IMR-90 (cell line): ENCODE measurements at regions not wholly inside any gene's neighbourhood (a gene's known extent, or its start where the extent isn't known, plus 50 kb on each side); places are given as distances from the start of the nearest gene placed in this dataset.
A peak's percentile ranks its signal among the peaks of the same experiment; 100 is the strongest.

ENCODE experiments used
- ATAC-seq: fragments of 200-7000 bp; cut with Tn5 transposase; 2 replicates; pipeline ENCODE4 v1.9.1; 2020; ENCODE audit warnings: low read depth, mild to moderate bottlenecking, moderate library complexity
- BruUV-seq: library from RNA; stranded (reverse); fragments of 400-500 nt; replicated peaks from 2 replicates; lab custom pipeline; 2021; lab: Mats Ljungman, UMichigan
- CTCF ChIA-PET: fragments of 300-600 bp; formaldehyde crosslinking; extraction: SDS; loops from one replicate; lab custom pipeline; 2021; ENCODE audit warnings: antibody characterized with exemption; lab: Yijun Ruan, JAX
- POLR2A ChIA-PET: fragments of 300-600 bp; sonication (Branson Sonifier 250); formaldehyde crosslinking; loops from one replicate; lab custom pipeline; 2022; ENCODE audit warnings: antibody characterized with exemption; ENCODE audit not compliant: unreplicated experiment; lab: Charles Lee
- DNase-seq: peaks from one replicate; pipeline ENCODE4 v3.0.0; 2013
- H2AFZ ChIP-seq: replicated peaks from 2 replicates; pipeline ENCODE3; 2013; ENCODE audit warnings: low read length, mild to moderate bottlenecking; ENCODE audit not compliant: poor library complexity
- H2AK5ac ChIP-seq: 2 replicates; pipeline ENCODE4 v1.6.1; 2013; ENCODE audit warnings: low read depth, low read length, inconsistent platforms
- H2AK9ac ChIP-seq: replicated peaks from 2 replicates; pipeline ENCODE3; 2013; ENCODE audit warnings: mild to moderate bottlenecking, low read depth, low read length, moderate library complexity; ENCODE audit not compliant: poor library complexity
- H2BK120ac ChIP-seq: 2 replicates; pipeline ENCODE4 v1.6.1; 2013; ENCODE audit warnings: low read depth, low read length, inconsistent platforms
- H2BK15ac ChIP-seq: 3 replicates; pipeline ENCODE4 v1.6.1; 2013; ENCODE audit warnings: low read depth, low read length, inconsistent platforms
- H2BK20ac ChIP-seq: 2 replicates; pipeline ENCODE4 v1.6.1; 2013; ENCODE audit warnings: low read depth, mild to moderate bottlenecking, inconsistent platforms, low read length, moderate library complexity
- H2BK5ac ChIP-seq: 2 replicates; pipeline ENCODE4 v1.6.1; 2013; ENCODE audit warnings: mild to moderate bottlenecking, low read depth, low read length, inconsistent platforms; ENCODE audit not compliant: poor library complexity, severe bottlenecking
- H3K14ac ChIP-seq: replicated peaks from 2 replicates; pipeline ENCODE4 v1.6.1; 2013; ENCODE audit warnings: low read depth, low read length, inconsistent platforms
- H3K18ac ChIP-seq: 2 replicates; pipeline ENCODE4 v1.6.1; 2013; ENCODE audit warnings: low read depth, low read length, control low read depth
- H3K23ac ChIP-seq: 2 replicates; pipeline ENCODE4 v1.6.1; 2013; ENCODE audit warnings: low read depth, low read length, inconsistent platforms
- H3K27ac ChIP-seq: 2 replicates; pipeline ENCODE4 v1.5.1; 2013; ENCODE audit warnings: mild to moderate bottlenecking, control low read depth, low read length; ENCODE audit not compliant: insufficient read depth
- H3K27me3 ChIP-seq: 2 replicates; pipeline ENCODE4 v1.6.1; 2013; ENCODE audit warnings: low read length; ENCODE audit not compliant: control insufficient read depth, insufficient read depth
- H3K36me3 ChIP-seq: 2 replicates; pipeline ENCODE4 v1.6.1; 2013; ENCODE audit warnings: low read length, mixed read lengths; ENCODE audit not compliant: control insufficient read depth, insufficient read depth
- H3K4ac ChIP-seq: 2 replicates; pipeline ENCODE4 v1.6.1; 2013; ENCODE audit warnings: low read depth, low read length, inconsistent platforms
- H3K4me1 ChIP-seq: 2 replicates; pipeline ENCODE4 v1.6.1; 2013; ENCODE audit warnings: low read length, mixed read lengths; ENCODE audit not compliant: control insufficient read depth, insufficient read depth
- H3K4me2 ChIP-seq: 2 replicates; pipeline ENCODE4 v1.6.1; 2013; ENCODE audit warnings: low read depth, mild to moderate bottlenecking, control low read depth, low read length, moderate library complexity
- H3K4me3 ChIP-seq: 2 replicates; pipeline ENCODE4 v1.5.1; 2013; ENCODE audit warnings: low read depth, mild to moderate bottlenecking, control low read depth, low read length, moderate library complexity; ENCODE audit not compliant: insufficient read depth
- H3K56ac ChIP-seq: 2 replicates; pipeline ENCODE4 v1.6.1; 2013; ENCODE audit warnings: low read length, inconsistent platforms; ENCODE audit not compliant: insufficient read depth; ENCODE audit errors: extremely low read depth
- H3K79me1 ChIP-seq, 2 experiments: 2 replicates each; pipeline ENCODE4 v1.6.1; 2013; ENCODE audit warnings: low read length in 2 of 2, inconsistent platforms in 1 of 2, low read depth in 1 of 2
- H3K9ac ChIP-seq: 2 replicates; pipeline ENCODE4 v1.6.1; 2013; ENCODE audit warnings: low read depth, low read length, control low read depth
- H3K9me1 ChIP-seq: 2 replicates; pipeline ENCODE4 v1.6.1; 2013; ENCODE audit warnings: low read length, inconsistent platforms; ENCODE audit not compliant: insufficient read depth
- H3K9me3 ChIP-seq: 2 replicates; pipeline ENCODE4 v1.6.1; 2013; ENCODE audit warnings: low read length; ENCODE audit not compliant: control insufficient read depth, insufficient read depth
- H4K20me1 ChIP-seq: 2 replicates; pipeline ENCODE4 v1.6.1; 2013; ENCODE audit warnings: low read length, inconsistent platforms; ENCODE audit not compliant: insufficient read depth
- H4K5ac ChIP-seq: 2 replicates; pipeline ENCODE4 v1.6.1; 2013; ENCODE audit warnings: mild to moderate bottlenecking, low read depth, low read length, control low read depth
- H4K8ac ChIP-seq, 2 experiments: 2 replicates each; pipeline ENCODE4 v1.6.1; 2013; ENCODE audit warnings: low read depth in 2 of 2, low read length in 2 of 2, control low read depth in 1 of 2, inconsistent platforms in 1 of 2
- H4K91ac ChIP-seq: 2 replicates; pipeline ENCODE4 v1.6.1; 2013; ENCODE audit warnings: low read depth, low read length, inconsistent platforms; ENCODE audit not compliant: insufficient read depth
- CEBPB ChIP-seq: IDR thresholded peaks from 2 replicates; pipeline ENCODE4 v1.6.1; 2012; ENCODE audit warnings: low read depth, low read length, improper control_type of control experiment
- CHD1 ChIP-seq: IDR thresholded peaks from 2 replicates; pipeline ENCODE4 v1.6.1; 2012; ENCODE audit warnings: low read depth, low read length, improper control_type of control experiment
- USF2 ChIP-seq: fragments of 150-350 bp; IDR thresholded peaks from 2 replicates; pipeline ENCODE4 v1.6.1; 2017; ENCODE audit warnings: mild to moderate bottlenecking, antibody characterized with exemption, low read length, low read depth
- WGBS, 2 experiments: methylation state at CpG; one replicate each; pipeline versions ENCODE4 v1.1.5 to v1.1.7; 2013; ENCODE audit warnings: missing lambda C conversion rate in 2 of 2; ENCODE audit not compliant: insufficient read length in 1 of 2; ENCODE audit errors: extremely low coverage in 2 of 2; 5-methylcytosine and 5-hydroxymethylcytosine counted together
- dilution Hi-C: fragments of 300-500 bp; cut with HindIII; formaldehyde crosslinking; loops from one replicate; pipeline ENCODE4 v1.14.3; 2018; ENCODE audit warnings: low sequenced_read_pairs; ENCODE audit not compliant: unreplicated experiment
- in situ Hi-C: fragments of 300-500 bp; cut with MboI; formaldehyde crosslinking; loops from 3 replicates; pipeline ENCODE4 v1.14.3; 2019; ENCODE audit warnings: low sequenced_read_pairs, inconsistent platforms, mixed read lengths
- intact Hi-C: fragments of 100-400 bp; cut with micrococcal nuclease; formaldehyde crosslinking; loops from 2 replicates; pipeline ENCODE4 v1.10.0; 2022

DNA sequence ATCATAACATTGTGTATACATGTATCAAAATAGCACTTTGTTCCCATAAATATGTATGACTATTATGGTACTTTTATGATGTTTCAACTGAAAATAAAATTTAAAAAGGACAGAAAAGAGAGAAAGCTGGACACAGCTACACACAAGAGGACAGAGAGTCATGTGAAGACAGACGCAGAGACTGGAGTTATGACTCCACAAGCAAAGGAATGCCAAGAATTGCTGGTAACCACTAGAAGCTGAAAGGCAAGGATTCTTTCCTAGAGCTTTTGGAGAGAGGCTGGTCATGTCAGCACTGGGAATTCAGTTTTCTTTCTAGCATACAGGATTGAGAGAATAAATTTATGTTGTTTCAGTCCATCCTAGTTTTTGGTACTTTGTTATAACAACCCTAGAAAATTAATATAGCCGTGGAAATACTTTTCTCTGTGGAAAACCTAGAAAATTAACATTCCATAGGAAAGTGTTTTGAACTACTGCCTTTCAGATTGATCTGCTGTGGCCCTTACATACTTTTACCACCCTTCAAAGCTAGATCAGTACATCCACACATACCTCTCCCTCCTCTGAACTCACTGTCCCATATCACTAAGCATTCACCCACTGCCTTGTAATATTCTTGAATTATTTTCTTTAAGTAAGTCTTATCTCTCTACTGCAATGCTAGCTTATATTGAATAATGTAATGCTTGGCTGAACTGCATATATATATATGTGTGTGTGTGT is 575.3 kb downstream of the IPMK start:
- no peak overlapping the region for H3K4me3 ChIP-seq
- TF ChIP-seq USF2 (peak; percentile 41; the same call in 1 of the 2 replicates), CEBPB (peak; percentile 0; the same call in 1 of the 2 replicates), CHD1 (no peak)
- H2BK15ac ChIP-seq: peak overlapping the region; percentile 60; the same call in 1 of the 3 replicates
- no peak overlapping the region; the same call in 1 of the 2 replicates for H4K5ac ChIP-seq
- intact Hi-C loops (no loop called here), dilution Hi-C loops (no loop called here), in situ Hi-C loops (no loop called here)
- no peaks in the 10 kb centered on the region for H3K27me3 ChIP-seq
- no peaks in the 10 kb centered on the region for H3K36me3 ChIP-seq
- no peaks in the 10 kb centered on the region for H3K9me3 ChIP-seq
- no peak overlapping the region for H3K4me2 ChIP-seq
- no peak overlapping the region for H2AFZ ChIP-seq
- peak overlapping the region; percentile 28; the same call in 1 of the 2 replicates for H3K56ac ChIP-seq
- H3K27ac ChIP-seq: peak overlapping the region; percentile 49; the same call in 1 of the 2 replicates
- H2AK5ac ChIP-seq: peak overlapping the region; percentile 70; the same call in 1 of the 2 replicates
- peaks cover 4% of the 10 kb centered on the region; the same call in 1 of the 2 replicates for H3K4me1 ChIP-seq
- BruUV-seq: no TSS peak
- H4K20me1 ChIP-seq: no peaks in the 10 kb centered on the region
- H3K79me1 ChIP-seq: no peaks in the 10 kb centered on the region
- ChIA-PET POLR2A (no interaction called here), CTCF (interaction anchor here (1.0 kb wide), 1 partner anchor 36 kb away, joined by 3 read pairs; no protein-coding TSS in a partner anchor)
- peak overlapping the region; percentile 97 for H2BK20ac ChIP-seq
- H4K91ac ChIP-seq: peak overlapping the region; percentile 77
- no CpG with 5 or more reads among the region's 2 CpGs for WGBS, 2 experiments
- H3K18ac ChIP-seq: peak overlapping the region; percentile 83; the same call in 1 of the 2 replicates
- peak overlapping the region; percentile 94 for H2BK120ac ChIP-seq
- peak overlapping the region; percentile 83; the same call in 1 of the 2 replicates for H3K4ac ChIP-seq
- no peak overlapping the region; the same call in 1 of the 2 replicates for H3K23ac ChIP-seq
- H2BK5ac ChIP-seq: peak overlapping the region; percentile 92
- no peak overlapping the region for H3K9ac ChIP-seq
- DNase-seq: peak; percentile 84
- H2AK9ac ChIP-seq: no peak overlapping the region
- peak overlapping the region; percentile 96; the same call in 1 of the 2 replicates for H3K14ac ChIP-seq
- H4K8ac ChIP-seq: peak overlapping the region in 1 of 2 experiments; percentile 84; a peak in 2 of 4 replicates
- no peaks in the 10 kb centered on the region for H3K9me1 ChIP-seq
- ATAC-seq: peak; percentile 90
